Astrocyte of the spinal cord (primary cell): ENCODE measurements at regions not wholly inside any gene's neighbourhood (a gene's known extent, or its start where the extent isn't known, plus 50 kb on each side); places are given as distances from the start of the nearest gene placed in this dataset.
"Not testable (repeated sequence)": the region's sequence is repeated elsewhere in the genome, so short reads cannot be mapped to it uniquely, and the experiment has no call there.

Experiments used
- DNase-seq: peaks from one replicate; pipeline ENCODE4 v3.0.0; 2011; ENCODE audit warnings: low read depth, low spot score
- H3K4me3 ChIP-seq: 2 replicates; pipeline ENCODE4 v1.5.1; 2011; ENCODE audit warnings: low read depth, mild to moderate bottlenecking, low read length, moderate library complexity
- in situ Hi-C: cut with HindIII; loops from 2 replicates; pipeline ENCODE4 v1.10.0; 2017; ENCODE audit warnings: low sequenced_read_pairs
- TF ChIP-seq, protein P1 (sequence below): IDR thresholded peaks from 2 replicates; pipeline ENCODE4 v1.5.1; 2012; ENCODE audit warnings: low read depth, mild to moderate bottlenecking, low read length, inconsistent platforms

DNA sequence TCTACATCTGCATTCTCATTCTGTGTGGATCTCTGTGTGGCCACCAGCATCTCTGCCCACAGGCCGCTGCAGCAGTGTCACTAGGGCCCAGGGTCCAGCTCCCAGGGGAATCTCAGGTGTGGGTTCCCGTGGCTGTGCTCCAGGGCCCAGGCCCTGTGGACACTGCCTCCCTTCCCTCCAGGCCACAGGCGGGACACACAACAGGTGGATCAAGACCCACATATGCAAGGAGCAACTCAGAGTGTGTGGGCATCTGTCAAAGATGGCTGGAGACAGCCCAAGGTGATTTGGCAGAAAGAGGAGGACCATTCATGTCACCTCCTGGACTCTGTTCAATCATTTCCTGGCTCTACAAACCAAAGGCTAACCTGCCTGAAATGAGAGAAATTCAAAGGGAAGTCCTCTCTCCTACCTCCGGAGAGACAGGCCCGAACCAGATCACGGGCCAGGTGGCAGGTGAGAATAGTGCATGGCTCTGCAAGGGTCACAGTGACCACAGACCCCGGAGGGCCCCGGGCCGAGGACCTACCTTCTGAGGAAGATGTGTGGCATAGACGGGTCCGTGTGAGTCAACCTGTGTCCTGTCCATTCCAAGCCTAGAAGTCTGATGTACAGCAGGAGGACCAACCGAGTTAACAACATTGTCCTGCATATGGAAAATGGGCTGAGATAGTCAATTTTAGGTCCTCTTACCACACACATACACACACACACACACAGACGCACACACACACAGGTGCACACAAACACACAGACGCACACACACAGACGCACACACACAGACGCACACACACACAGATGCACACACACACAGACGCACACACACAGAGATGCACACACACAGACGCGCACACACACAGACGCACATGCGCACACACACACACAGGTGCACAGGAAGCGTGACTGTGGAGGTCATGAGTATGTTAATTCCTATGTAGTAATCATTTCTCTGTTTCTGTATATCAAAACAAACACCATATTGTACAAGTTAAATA lies 1068.5 kb downstream of the BRD1 start:
- H3K4me3 ChIP-seq, result no peak overlapping the region
- in situ Hi-C loops, result no loop called here
- TF ChIP-seq, protein P1, sequence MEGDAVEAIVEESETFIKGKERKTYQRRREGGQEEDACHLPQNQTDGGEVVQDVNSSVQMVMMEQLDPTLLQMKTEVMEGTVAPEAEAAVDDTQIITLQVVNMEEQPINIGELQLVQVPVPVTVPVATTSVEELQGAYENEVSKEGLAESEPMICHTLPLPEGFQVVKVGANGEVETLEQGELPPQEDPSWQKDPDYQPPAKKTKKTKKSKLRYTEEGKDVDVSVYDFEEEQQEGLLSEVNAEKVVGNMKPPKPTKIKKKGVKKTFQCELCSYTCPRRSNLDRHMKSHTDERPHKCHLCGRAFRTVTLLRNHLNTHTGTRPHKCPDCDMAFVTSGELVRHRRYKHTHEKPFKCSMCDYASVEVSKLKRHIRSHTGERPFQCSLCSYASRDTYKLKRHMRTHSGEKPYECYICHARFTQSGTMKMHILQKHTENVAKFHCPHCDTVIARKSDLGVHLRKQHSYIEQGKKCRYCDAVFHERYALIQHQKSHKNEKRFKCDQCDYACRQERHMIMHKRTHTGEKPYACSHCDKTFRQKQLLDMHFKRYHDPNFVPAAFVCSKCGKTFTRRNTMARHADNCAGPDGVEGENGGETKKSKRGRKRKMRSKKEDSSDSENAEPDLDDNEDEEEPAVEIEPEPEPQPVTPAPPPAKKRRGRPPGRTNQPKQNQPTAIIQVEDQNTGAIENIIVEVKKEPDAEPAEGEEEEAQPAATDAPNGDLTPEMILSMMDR, result no peak
- no peak for DNase-seq

DNA sequence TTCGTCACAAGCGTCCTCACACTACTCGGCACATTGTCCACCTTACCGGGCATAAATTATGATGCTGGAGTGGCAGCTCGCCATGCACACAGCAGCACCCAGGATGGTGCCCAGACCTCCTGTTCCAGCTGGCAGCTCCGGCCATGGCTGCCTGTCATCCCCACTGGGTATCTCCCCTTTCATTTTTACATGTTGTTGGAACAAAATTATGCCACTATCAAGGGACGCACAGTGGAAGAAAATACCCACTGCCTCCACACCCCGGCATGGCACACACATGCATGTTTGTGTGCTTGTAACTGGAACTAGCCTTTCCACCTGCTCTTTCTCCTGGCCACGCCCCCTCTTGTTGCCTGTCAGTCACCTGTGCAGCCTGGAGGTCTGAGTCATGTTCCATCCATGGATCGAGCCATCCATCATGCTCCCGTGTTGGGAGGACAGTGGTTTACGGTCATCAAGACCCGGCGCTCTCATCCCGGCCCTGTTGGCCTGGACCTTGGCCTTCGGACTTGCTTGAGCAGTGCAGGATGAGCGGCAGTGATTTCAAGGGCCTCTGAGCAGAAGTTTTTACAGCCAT lies 1069.6 kb downstream of the BRD1 start:
- H3K4me3 ChIP-seq, result no peak overlapping the region
- in situ Hi-C loops, result no loop called here
- no peak for DNase-seq
- TF ChIP-seq, protein P1, result no peak

DNA sequence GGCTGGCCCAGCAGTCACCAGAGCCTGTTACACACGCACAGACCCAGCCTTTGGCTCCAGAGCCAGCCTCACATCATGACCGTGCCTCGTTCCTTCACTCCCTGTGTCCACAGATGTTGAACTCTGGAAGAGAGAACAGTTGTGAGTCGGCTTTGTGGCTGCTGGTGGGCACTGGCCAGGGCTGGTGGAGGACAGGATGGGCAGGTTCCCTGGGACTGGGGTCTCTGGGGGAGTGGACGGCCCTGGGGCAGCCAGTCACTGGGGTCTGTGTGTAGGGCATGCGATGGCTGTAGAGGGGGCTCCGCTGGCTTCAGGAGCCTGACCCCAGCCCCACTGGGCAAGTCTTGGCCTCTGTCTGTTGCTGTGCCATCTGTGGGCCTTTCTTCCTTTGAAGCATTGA lies 1070.1 kb downstream of the BRD1 start:
- DNase-seq, result no peak
- no peak overlapping the region for H3K4me3 ChIP-seq
- TF ChIP-seq, protein P1, result no peak
- in situ Hi-C loops, result no loop called here

DNA sequence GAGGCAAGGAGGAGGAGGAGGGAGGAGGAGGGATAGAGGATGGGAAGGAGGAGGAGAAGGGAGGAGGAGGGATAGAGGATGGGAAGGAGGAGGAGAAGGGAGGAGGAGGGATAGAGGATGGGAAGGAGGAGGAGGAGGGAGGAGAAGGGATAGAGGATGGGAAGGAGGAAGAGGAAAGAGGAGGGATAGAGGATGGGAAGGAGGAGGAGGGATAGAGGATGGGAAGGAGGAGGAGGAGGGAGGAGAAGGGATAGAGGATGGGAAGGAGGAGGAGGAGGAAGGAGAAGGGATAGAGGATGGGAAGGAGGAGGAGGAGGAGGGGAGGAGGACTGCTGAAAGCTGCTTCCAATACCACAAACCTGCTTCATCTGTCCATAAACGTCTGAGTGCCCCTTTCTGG lies 1070.5 kb downstream of the BRD1 start:
- in situ Hi-C loops, H3K4me3 ChIP-seq, DNase-seq: not testable (repeated sequence)

DNA sequence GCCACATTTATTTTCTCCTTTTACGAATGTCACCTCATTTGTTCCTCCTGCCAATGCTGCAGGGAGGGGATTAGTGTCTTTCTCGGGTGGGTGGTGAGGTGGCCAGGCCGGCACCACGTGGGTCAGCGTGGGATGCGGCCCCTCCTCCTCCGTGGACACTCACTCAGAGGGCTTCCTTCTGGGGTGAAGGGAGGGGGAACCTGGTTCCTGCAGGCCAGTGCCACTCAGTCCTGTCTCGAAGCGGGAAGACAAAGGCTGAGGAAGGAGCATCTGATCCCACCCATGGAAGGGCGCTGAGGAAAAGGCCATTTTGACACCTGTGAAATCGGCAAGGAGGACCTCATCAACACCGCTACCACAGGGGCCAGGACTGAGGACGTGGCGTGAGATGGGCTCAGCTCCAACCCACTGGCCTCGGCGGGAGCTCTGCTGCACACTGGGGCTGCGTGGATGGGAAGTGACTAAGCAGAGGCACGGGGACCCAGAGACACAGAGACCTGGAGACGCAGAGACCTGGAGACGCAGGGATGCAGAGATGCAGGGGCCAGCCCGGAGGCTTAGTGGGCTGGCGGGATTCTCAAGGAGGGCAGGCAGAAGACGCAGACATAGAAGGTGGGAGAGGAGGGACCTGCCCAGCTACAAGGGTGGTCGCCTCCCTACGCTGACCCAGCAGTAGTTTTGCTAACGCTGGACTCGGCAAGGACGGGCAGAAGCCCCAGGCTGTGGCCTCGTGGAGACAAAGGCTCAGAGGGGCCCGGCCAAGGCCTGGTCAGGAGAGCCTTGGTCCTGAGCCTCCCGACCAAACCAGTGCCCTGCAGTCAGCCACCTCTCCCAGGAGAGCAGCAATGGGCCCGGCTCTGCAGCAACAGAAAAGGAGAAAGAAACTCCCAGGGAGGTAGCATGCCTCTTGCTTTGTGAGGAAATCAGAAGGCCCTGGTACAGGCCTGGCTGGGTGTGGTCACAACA lies 1071.2 kb downstream of the BRD1 start:
- TF ChIP-seq, protein P1, result no peak
- in situ Hi-C loops, result no loop called here
- DNase-seq, result no peak
- H3K4me3 ChIP-seq, result no peak overlapping the region

DNA sequence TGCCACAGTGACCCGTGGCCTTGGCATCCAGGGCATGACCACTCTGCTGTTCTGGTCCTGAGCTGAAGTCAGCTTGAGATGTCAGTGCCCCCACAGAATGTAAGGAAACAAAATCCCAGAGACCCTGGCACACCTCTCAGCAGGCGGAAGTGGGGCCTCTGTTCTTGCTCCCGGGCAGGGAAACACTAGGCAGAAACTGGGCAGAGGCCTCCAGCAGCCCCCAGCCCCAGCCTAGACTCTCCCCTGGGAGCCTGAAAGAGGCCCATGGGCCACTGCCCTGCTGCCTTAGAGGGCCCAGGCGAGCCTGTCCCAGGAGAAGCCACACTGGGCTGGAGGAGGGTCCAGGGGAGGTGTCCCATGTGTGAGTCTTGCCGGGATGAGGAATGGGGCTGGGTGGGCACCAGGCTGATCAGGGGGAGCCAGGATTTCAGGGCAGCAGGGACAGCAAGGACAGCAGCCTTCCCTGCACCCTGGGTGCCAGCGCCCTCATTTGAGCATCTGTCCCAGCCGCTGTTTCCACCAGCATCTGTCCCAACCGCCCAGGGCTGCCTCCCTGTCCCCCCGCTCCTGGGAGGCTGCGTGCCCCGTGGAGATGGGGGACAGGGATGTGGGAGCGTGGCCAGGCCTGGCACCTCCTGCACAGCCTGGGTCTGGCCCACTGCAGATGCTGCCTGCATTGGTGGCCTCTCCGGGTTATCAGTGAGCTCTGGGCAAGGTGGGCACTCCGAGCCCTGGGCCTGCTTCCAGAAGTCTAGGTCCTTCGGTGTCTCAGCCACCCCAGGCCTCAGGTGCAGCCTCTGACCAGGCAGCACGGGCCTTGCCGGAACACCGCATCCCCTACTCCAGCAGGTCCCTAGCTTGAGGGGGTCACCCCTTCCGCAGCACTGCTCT lies 1072.4 kb downstream of the BRD1 start:
- no peak overlapping the region for H3K4me3 ChIP-seq
- no peak for DNase-seq
- in situ Hi-C loops, result no loop called here
- TF ChIP-seq, protein P1, result no peak
